ENCODE measurements at regions not wholly inside any gene's neighbourhood (a gene's known extent, or its start where the extent isn't known, plus 50 kb on each side); places are given as distances from the start of the nearest gene placed in this dataset.
"Not testable (repeated sequence)": the region's sequence is repeated elsewhere in the genome, so short reads cannot be mapped to it uniquely, and the experiment has no call there.

DNA sequence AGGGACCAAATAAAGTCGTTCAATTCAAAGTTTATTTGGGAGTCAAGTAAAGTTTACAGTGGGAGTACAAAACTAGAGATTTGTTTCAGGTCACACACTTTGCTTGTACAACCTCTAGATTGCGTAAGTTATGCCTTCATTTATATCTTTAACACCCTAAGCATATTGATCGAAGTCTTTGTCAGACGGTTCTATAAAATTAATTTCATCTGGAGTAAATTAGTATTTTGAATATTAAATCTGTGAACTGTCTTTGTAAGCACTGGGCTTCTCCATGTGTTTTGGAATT is 119.7 kb downstream of the ACAA2 start:
- no peak for DNase-seq (ENCODE audit: low spot score in 2 of 2)
- WGBS, 2 donors: 78 to 86% methylated on average over 4 of the region's 4 CpGs
- no peak overlapping the region for H3K4me3 ChIP-seq (ENCODE audit: low read depth, poor library complexity, severe bottlenecking)
- intact Hi-C loops (cut with DNase I; ENCODE audit: low total_unique reads): no loop called here
- TF ChIP-seq, protein P1, sequence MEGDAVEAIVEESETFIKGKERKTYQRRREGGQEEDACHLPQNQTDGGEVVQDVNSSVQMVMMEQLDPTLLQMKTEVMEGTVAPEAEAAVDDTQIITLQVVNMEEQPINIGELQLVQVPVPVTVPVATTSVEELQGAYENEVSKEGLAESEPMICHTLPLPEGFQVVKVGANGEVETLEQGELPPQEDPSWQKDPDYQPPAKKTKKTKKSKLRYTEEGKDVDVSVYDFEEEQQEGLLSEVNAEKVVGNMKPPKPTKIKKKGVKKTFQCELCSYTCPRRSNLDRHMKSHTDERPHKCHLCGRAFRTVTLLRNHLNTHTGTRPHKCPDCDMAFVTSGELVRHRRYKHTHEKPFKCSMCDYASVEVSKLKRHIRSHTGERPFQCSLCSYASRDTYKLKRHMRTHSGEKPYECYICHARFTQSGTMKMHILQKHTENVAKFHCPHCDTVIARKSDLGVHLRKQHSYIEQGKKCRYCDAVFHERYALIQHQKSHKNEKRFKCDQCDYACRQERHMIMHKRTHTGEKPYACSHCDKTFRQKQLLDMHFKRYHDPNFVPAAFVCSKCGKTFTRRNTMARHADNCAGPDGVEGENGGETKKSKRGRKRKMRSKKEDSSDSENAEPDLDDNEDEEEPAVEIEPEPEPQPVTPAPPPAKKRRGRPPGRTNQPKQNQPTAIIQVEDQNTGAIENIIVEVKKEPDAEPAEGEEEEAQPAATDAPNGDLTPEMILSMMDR (IDR thresholded peaks at IDR 0.05): no peak
- TF ChIP-seq POLR2A (IDR thresholded peaks at IDR 0.05): no peak

DNA sequence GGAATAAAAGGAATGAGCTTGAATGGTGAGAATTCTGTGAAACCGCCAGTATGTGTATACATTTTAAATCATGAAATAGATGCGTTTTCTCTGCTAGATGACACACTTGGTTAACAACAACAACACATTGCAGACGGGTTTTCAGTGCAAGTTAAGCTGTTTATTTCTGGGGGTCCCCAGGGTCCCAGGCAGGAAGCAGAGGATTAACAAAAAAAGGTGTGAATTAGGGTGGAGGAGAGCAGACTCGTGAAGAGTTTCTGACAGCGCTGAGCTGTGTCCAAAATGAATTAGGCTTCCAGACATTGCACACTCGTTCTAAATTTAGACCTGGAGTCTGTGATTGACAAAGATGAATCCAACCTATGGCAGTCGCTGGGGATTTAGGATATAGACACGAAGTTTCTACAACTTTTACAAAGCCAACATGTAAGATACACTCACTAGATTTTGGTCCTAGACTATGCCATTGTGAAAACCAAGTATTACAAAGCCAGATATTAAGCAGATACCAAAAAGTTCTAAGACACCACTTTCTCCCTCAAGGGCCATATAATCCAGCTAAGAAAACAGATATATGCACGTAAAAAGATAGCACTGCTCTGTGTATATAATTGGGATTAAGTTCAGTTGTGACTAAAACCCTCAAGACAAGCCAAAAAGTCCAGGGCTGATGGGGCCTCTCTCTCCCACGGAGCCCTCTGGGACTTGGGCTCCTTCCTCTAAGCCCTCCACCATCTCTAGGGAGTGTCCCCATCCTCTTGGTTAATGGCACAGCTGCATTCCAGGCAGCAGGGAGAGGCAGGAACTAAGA is 120.2 kb downstream of the ACAA2 start:
- WGBS, 2 donors: 77 to 81% methylated on average over 10 of the region's 10 CpGs
- intact Hi-C loops (cut with DNase I; ENCODE audit: low total_unique reads): no loop called here
- no peak for DNase-seq (ENCODE audit: low spot score in 2 of 2)
- H3K4me3 ChIP-seq (ENCODE audit: low read depth, poor library complexity, severe bottlenecking): no peak overlapping the region
- TF ChIP-seq, protein P1 (IDR thresholded peaks at IDR 0.05): no peak
- TF ChIP-seq POLR2A (IDR thresholded peaks at IDR 0.05): no peak

DNA sequence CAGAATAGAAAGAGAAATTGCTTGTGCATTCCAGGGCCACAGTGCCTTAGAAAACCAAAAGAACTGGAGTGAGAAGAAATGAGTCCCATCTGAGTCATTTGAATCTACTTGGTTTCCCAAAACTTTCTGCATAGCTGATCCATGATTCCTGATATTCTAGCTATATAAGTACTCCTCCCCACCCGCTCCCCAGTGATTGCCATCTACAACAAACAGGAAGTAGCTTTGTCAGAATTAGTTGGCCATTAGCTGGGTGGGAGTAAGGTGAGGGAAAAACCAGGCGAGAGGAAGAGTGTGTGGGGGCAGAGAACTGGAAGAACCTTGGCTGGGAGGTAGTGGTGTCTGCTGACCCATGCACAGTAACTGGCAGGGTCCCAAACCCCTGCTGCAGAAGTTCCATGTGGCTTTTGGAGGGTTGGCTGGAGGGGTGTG is 122.1 kb downstream of the ACAA2 start:
- WGBS, 2 donors: 50 to 73% methylated on average over 2 of the region's 2 CpGs
- no peak overlapping the region for H3K4me3 ChIP-seq (ENCODE audit: low read depth, poor library complexity, severe bottlenecking)
- no peak for DNase-seq (ENCODE audit: low spot score in 2 of 2)
- no peak for TF ChIP-seq POLR2A (IDR thresholded peaks at IDR 0.05)
- TF ChIP-seq, protein P1 (IDR thresholded peaks at IDR 0.05): no peak
- intact Hi-C loops (cut with DNase I; ENCODE audit: low total_unique reads): no loop called here

DNA sequence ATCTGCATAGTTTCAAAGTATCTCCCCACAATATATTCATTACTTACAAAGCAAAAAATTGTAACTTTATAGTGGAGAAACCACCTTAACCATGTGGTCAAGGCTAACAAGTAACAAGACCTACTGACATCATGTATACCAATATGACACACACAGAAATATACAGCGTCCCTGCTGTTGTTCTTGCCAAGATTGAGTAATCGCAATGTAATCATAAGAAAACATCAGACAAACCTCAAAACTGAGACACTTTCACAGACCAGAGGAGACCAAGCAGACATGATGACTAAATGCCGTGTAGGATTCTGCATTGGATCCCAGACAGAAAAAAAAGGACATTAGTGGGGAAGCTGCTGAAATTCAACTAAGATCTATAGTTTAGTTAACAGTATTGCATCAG is 123.0 kb downstream of the ACAA2 start:
- 52 to 74% methylated on average over 3 of the region's 3 CpGs for WGBS, 2 donors
- H3K4me3 ChIP-seq (ENCODE audit: low read depth, poor library complexity, severe bottlenecking): no peak overlapping the region
- intact Hi-C loops (cut with DNase I; ENCODE audit: low total_unique reads): no loop called here
- TF ChIP-seq, protein P1 (IDR thresholded peaks at IDR 0.05): no peak
- TF ChIP-seq POLR2A (IDR thresholded peaks at IDR 0.05): no peak
- DNase-seq (ENCODE audit: low spot score in 2 of 2): no peak

DNA sequence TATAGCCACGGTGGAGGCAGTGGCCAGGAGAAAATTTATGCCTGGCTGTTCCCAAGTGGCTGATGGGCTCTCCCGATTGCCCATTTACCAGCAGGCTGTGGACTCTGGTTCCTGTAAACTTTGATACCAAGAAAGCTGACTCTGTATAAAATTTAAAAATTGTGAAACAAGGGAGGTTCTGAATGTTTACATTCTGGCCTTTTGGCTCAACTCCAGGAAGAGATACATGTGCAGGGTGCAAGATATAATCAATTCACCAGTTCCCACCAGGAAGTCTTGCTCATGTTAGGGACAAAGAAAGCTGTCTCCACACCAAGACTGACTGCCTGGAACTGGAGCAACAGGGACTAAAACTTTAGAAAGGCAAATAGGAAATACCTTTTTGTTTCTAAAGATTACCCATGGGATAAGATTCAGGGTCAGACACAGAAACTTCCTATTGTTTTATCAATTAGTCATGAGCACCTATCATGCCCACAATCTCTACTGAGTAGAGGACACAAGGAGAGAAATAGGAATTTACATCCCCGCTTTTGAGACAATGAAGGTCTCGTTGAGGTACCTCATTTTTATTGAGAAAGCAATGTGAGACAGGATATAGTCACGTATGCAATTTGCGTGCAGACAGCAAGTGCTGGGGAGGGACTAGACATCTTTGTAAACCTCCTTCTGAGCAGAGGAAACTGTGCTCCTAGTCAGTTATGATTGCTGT is 123.5 kb downstream of the LIPG start:
- H3K4me3 ChIP-seq (ENCODE audit: low read depth, poor library complexity, severe bottlenecking): no peak overlapping the region
- WGBS, 2 donors: 78 to 85% methylated on average over 6 of the region's 6 CpGs
- no peak for DNase-seq (ENCODE audit: low spot score in 2 of 2)
- no peak for TF ChIP-seq POLR2A (IDR thresholded peaks at IDR 0.05)
- TF ChIP-seq, protein P1 (IDR thresholded peaks at IDR 0.05): no peak
- intact Hi-C loops (cut with DNase I; ENCODE audit: low total_unique reads): no loop called here

DNA sequence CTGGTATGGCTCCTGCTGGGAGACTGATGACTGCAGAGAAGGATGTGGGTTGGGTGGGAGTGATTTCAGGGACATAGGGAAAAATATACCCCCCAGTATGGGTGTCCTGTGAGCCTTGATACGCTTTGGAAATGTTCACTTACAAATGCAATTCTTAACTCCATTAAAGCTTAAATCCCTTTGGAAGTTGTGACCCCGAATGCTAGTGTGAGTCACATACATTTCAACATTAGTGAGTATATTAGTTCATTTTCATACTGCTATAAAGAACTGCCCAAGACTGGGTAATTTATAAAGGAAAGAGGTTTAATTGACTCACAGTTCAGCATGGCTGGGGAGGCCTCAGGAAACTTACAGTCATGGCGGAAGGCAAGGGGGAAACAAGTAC is 120.9 kb downstream of the LIPG start:
- intact Hi-C loops (cut with DNase I; ENCODE audit: low total_unique reads); H3K4me3 ChIP-seq (ENCODE audit: low read depth, poor library complexity, severe bottlenecking); DNase-seq (ENCODE audit: low spot score in 2 of 2): not testable (repeated sequence)
- 90 to 98% methylated on average over 3 of the region's 3 CpGs for WGBS, 2 donors
